Chondrocyte (in vitro differentiated cells): ENCODE measurements at regions not wholly inside any gene's neighbourhood (a gene's known extent, or its start where the extent isn't known, plus 50 kb on each side); places are given as distances from the start of the nearest gene placed in this dataset.

Experiments used
- DNase-seq: peaks from one replicate; pipeline ENCODE4 v3.0.0; 2021; ENCODE audit warnings: mixed read lengths, low spot score
- H3K27ac Mint-ChIP-seq: one replicate; pipeline ENCODE4 v1.8.0; 2021; ENCODE audit warnings: mild to moderate bottlenecking, moderate library complexity, mixed read lengths; ENCODE audit not compliant: unreplicated experiment
- H3K27me3 Mint-ChIP-seq: 2 replicates; pipeline ENCODE4 v1.8.0; 2021; ENCODE audit warnings: low read depth, mixed read lengths
- H3K36me3 Mint-ChIP-seq: 2 replicates; pipeline ENCODE4 v1.8.0; 2021; ENCODE audit warnings: low read depth, mixed read lengths
- H3K4me1 Mint-ChIP-seq: 2 replicates; pipeline ENCODE4 v1.8.0; 2021; ENCODE audit warnings: low read depth, mild to moderate bottlenecking, mixed read lengths
- H3K4me3 Mint-ChIP-seq: one replicate; pipeline ENCODE4 v1.8.0; 2021; ENCODE audit warnings: mild to moderate bottlenecking, moderate library complexity, mixed read lengths; ENCODE audit not compliant: unreplicated experiment
- H3K9me3 Mint-ChIP-seq: 2 replicates; pipeline ENCODE4 v1.8.0; 2021; ENCODE audit warnings: low read depth, mixed read lengths
- CTCF ChIP-seq: fragments of 200-600 bp; sonication (generic); IDR thresholded peaks from 2 replicates; pipeline ENCODE4 v1.5.0; 2021; ENCODE audit warnings: antibody characterized with exemption, mild to moderate bottlenecking, moderate library complexity

GRCh38 chr6:169970306-169970988 lies 219.0 kb downstream of the ERMARD start:
- Mint-ChIP-seq H3K9me3 (no peaks in the 10 kb centered on the region), H3K4me3 (no peak overlapping the region), H3K27ac (no peak overlapping the region), H3K4me1 (no peaks in the 10 kb centered on the region), H3K36me3 (no peaks in the 10 kb centered on the region), H3K27me3 (peaks cover 23% of the 10 kb centered on the region)
- no peak for TF ChIP-seq CTCF
- DNase-seq: no peak

- H3K4me1 Mint-ChIP-seq: no peaks in the 10 kb centered on the region
- DNase-seq: no peak
Observed at GRCh38 chr6:169969372-169970099, 218.1 kb downstream of the ERMARD start.

GRCh38 chr6:169968541-169969270 lies 217.3 kb downstream of the ERMARD start:
- no peaks in the 10 kb centered on the region for H3K9me3 Mint-ChIP-seq
- no peak overlapping the region for H3K27ac Mint-ChIP-seq
- no peak for DNase-seq
- no peaks in the 10 kb centered on the region for H3K4me1 Mint-ChIP-seq
- no peak overlapping the region for H3K4me3 Mint-ChIP-seq
- H3K27me3 Mint-ChIP-seq: peaks cover 21% of the 10 kb centered on the region
- no peak for TF ChIP-seq CTCF
- H3K36me3 Mint-ChIP-seq: no peaks in the 10 kb centered on the region

More at GRCh38 chr6:169969372-169970099, 218.1 kb downstream of the ERMARD start:
- no peaks in the 10 kb centered on the region for H3K9me3 Mint-ChIP-seq
- no peak overlapping the region for H3K27ac Mint-ChIP-seq
- peaks cover 21% of the 10 kb centered on the region for H3K27me3 Mint-ChIP-seq
- no peak overlapping the region for H3K4me3 Mint-ChIP-seq
- H3K36me3 Mint-ChIP-seq: no peaks in the 10 kb centered on the region
- no peak for TF ChIP-seq CTCF

- Mint-ChIP-seq H3K27ac (no peak overlapping the region), H3K4me1 (no peaks in the 10 kb centered on the region), H3K36me3 (no peaks in the 10 kb centered on the region), H3K27me3 (peaks cover 20% of the 10 kb centered on the region), H3K4me3 (no peak overlapping the region), H3K9me3 (no peaks in the 10 kb centered on the region)
- no peak for DNase-seq
- TF ChIP-seq CTCF: no peak
Observed at GRCh38 chr6:169967687-169968086, 216.3 kb downstream of the ERMARD start.
